ENCODE measurements at regions not wholly inside any gene's neighbourhood (a gene's known extent, or its start where the extent isn't known, plus 50 kb on each side); places are given as distances from the start of the nearest gene placed in this dataset.

DNA sequence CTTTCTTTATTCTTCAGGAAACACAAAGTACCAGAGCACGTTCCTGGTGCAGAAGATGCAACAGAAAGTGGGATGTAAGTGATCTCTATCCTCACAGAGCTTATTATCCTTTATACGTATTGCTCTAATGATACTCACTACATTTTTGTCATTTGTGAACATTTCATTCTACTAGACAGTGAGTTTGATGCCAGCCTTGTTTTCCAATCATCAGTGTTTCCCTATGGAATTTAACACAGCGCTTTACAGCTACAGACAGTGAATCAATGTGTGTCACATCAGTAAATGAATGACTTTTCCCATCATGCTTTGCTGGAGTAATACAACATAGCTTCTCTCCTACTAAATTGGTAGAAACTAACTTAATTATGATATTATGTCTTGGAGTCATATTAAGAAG is 175.5 kb downstream of the SDHAF3 start:
- Histone ChIP-seq H3K27ac (no peak overlapping the region), H3K4me3 (no peak overlapping the region), H3K36me3 (no peaks in the 10 kb centered on the region), H3K27me3 (no peaks in the 10 kb centered on the region), H3K9me3 (peaks cover 0 to under 1% of the 10 kb centered on the region in 2 donors), H3K4me1 (no peaks in the 10 kb centered on the region)
- intact Hi-C loops (cut with DNase I; ENCODE audit: low total_unique reads) (no loop called here), in situ Hi-C loops (cut with MboI; ENCODE audit: low pct_ligation_motif_present in 1 of 4, low pct_unique_long_range_greater_than_20kb in 1 of 4, low sequenced_read_pairs in 3 of 4) (no loop called here)
- no peak for DNase-seq
- TF ChIP-seq EP300 (IDR thresholded peaks at IDR 0.05; ENCODE audit: low read depth) (no peak), POLR2AphosphoS5 (IDR thresholded peaks at IDR 0.05) (no peak), CTCF (IDR thresholded peaks at IDR 0.05) (no peak), POLR2A (IDR thresholded peaks at IDR 0.05) (no peak)
- WGBS, 2 donors (ENCODE audit: low coverage in 1 of 2) = 83% methylated on average over 3 of the region's 3 CpGs

GRCh38 chr7:97298561-97298960 is 181.1 kb downstream of the SDHAF3 start:
- 87% methylated on average over 2 of the region's 2 CpGs; no CpG with 5 or more reads in 1 of the 2 donors for WGBS, 2 donors (ENCODE audit: low coverage in 1 of 2)
- H3K36me3 ChIP-seq = no peaks in the 10 kb centered on the region

DNA sequence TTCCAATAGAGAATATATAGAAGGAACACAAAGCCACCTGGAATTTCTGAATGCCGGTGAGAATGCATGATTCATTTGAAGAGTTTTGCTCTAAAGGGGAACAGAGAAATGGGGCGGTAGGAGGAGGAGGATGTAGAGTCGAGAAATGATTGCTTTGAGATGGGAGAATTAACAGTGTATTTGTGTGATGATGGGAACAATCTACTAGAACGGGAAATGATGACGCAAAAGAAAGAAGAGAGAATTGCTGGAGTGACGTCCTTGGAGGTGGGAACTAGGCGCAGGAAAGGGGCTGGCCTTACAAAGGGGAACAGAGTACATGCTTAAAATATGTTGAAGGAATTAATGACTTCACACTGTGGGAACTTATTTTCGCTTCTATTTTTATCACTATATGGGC is 188.1 kb downstream of the SDHAF3 start:
- TF ChIP-seq POLR2AphosphoS5 (IDR thresholded peaks at IDR 0.05) (no peak), POLR2A (IDR thresholded peaks at IDR 0.05) (no peak), EP300 (IDR thresholded peaks at IDR 0.05; ENCODE audit: low read depth) (no peak), CTCF (IDR thresholded peaks at IDR 0.05) (no peak)
- in situ Hi-C loops (cut with MboI; ENCODE audit: low pct_ligation_motif_present in 1 of 4, low pct_unique_long_range_greater_than_20kb in 1 of 4, low sequenced_read_pairs in 3 of 4) = no loop called here
- no peaks in the 10 kb centered on the region for H3K36me3 ChIP-seq
- no peaks in the 10 kb centered on the region for H3K9me3 ChIP-seq
- intact Hi-C loops (cut with DNase I; ENCODE audit: low total_unique reads) = no loop called here
- no peak overlapping the region for H3K4me3 ChIP-seq
- H3K27me3 ChIP-seq = no peaks in the 10 kb centered on the region
- WGBS, 2 donors (ENCODE audit: low coverage in 1 of 2) = 77 to 83% methylated on average over 8 of the region's 8 CpGs
- H3K4me1 ChIP-seq = no peaks in the 10 kb centered on the region
- H3K27ac ChIP-seq = no peak overlapping the region
- DNase-seq = no peak

More at GRCh38 chr7:97298561-97298960, 181.1 kb downstream of the SDHAF3 start:
- DNase-seq = no peak
- intact Hi-C loops (cut with DNase I; ENCODE audit: low total_unique reads) = no loop called here
- Histone ChIP-seq H3K27ac (no peak overlapping the region), H3K4me3 (no peak overlapping the region), H3K9me3 (no peaks in the 10 kb centered on the region), H3K4me1 (no peaks in the 10 kb centered on the region), H3K27me3 (no peaks in the 10 kb centered on the region)
- TF ChIP-seq EP300 (IDR thresholded peaks at IDR 0.05; ENCODE audit: low read depth) (no peak), CTCF (IDR thresholded peaks at IDR 0.05) (no peak), POLR2A (IDR thresholded peaks at IDR 0.05) (no peak), POLR2AphosphoS5 (IDR thresholded peaks at IDR 0.05) (no peak)
- in situ Hi-C loops (cut with MboI; ENCODE audit: low pct_ligation_motif_present in 1 of 4, low pct_unique_long_range_greater_than_20kb in 1 of 4, low sequenced_read_pairs in 3 of 4) = no loop called here

DNA sequence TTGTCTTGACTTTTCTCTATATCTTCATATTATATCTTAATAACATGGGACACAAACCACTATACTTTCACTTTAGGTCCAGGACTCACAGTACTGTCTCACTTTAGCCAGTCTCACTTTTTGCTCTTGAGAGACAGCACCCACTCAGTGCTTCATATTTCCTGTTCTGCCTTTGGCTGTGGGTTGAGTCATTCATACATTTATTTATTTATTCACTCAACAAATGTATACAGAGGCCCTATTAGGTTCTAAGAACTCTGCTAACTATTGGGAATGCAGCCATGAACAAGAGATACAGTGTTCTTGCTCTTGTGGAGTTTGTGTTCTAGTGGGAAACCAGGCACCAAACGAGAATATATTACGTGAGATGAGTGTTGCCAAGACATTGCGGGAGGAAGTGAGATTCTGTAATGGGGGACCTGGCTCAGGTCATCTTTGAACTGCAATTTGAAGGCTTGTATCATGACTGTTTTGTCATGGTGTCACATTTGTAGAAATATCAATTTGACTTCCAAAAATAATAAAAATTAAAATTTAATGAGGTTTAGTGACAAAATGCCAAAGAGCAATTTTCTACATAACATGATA is 190.1 kb downstream of the SDHAF3 start:
- TF ChIP-seq POLR2A (IDR thresholded peaks at IDR 0.05) = no peak
- WGBS, 2 donors (ENCODE audit: low coverage in 1 of 2) = 69 to 85% methylated on average over 3 of the region's 3 CpGs
- Histone ChIP-seq H3K27ac (no peak overlapping the region), H3K9me3 (no peaks in the 10 kb centered on the region), H3K36me3 (no peaks in the 10 kb centered on the region), H3K4me3 (no peak overlapping the region), H3K27me3 (no peaks in the 10 kb centered on the region), H3K4me1 (no peaks in the 10 kb centered on the region)
- in situ Hi-C loops (cut with MboI; ENCODE audit: low pct_ligation_motif_present in 1 of 4, low pct_unique_long_range_greater_than_20kb in 1 of 4, low sequenced_read_pairs in 3 of 4) = no loop called here
- intact Hi-C loops (cut with DNase I; ENCODE audit: low total_unique reads) = no loop called here
- no peak for DNase-seq

GRCh38 chr7:97313900-97314299 is 196.4 kb downstream of the SDHAF3 start:
- TF ChIP-seq POLR2A (IDR thresholded peaks at IDR 0.05) = no peak
- no peak for TF ChIP-seq CTCF (IDR thresholded peaks at IDR 0.05)
- TF ChIP-seq POLR2AphosphoS5 (IDR thresholded peaks at IDR 0.05) = no peak
- TF ChIP-seq EP300 (IDR thresholded peaks at IDR 0.05; ENCODE audit: low read depth) = no peak
- H3K36me3 ChIP-seq = no peaks in the 10 kb centered on the region
- no peak overlapping the region for H3K4me3 ChIP-seq
- H3K27me3 ChIP-seq = no peaks in the 10 kb centered on the region
- in situ Hi-C loops (cut with MboI; ENCODE audit: low pct_ligation_motif_present in 1 of 4, low pct_unique_long_range_greater_than_20kb in 1 of 4, low sequenced_read_pairs in 3 of 4) (no loop called here), intact Hi-C loops (cut with DNase I; ENCODE audit: low total_unique reads) (no loop called here)
- H3K9me3 ChIP-seq = peaks cover 0 to 3% of the 10 kb centered on the region in 2 donors
- DNase-seq = no peak
- WGBS, 2 donors (ENCODE audit: low coverage in 1 of 2) = 19 to 42% methylated on average over 3 to 4 of the region's 4 CpGs
- no peak overlapping the region for H3K27ac ChIP-seq
- H3K4me1 ChIP-seq = no peaks in the 10 kb centered on the region

All from transverse colon (tissue), 4 donors.